RPMI8226 (cell line): ENCODE measurements at regions not wholly inside any gene's neighbourhood (a gene's known extent, or its start where the extent isn't known, plus 50 kb on each side); places are given as distances from the start of the nearest gene placed in this dataset.
"Not testable (repeated sequence)": the region's sequence is repeated elsewhere in the genome, so short reads cannot be mapped to it uniquely, and the experiment has no call there.

Source experiments
- DNase-seq: peaks from one replicate; pipeline ENCODE4 v3.0.0-alpha.2; 2015

DNA sequence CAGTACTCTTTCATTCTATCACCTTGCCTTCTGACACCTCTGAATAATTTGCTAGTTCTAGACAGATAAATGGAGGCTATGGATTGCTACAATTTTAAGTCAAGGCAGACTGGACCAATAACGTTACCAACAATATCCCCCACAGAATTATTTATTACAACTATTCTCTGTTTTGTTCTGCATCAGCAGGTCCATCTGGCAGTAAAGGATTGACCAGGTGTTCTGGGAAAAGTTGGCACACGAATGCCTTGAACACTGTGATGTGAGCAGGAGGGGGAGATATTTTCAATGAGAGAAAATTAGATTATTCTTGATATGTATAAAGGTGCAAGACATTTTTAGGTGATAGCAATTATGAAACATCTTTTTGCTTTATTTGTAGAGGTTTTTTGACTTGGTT is 718.8 kb upstream of the TMPRSS15 start:
- DNase-seq: no peak

DNA sequence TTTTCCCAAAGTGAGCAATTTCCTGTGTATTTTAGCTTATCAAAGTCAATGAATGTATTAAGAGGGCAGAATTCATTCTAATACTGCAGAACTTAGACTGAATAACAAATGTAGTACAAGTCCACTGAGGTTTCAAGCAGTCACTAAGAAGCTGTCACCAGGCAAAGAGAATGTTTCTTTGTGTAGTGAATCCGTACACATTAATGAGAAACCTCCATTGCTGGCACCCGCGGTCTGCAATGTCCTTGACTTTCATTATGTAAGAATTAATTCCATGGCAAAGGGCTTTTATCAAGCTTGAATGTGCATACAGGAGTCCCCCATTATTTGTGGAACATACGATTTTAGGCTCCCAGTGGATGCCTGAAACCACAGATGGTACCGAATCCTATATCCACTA is 719.5 kb upstream of the TMPRSS15 start:
- DNase-seq: no peak

DNA sequence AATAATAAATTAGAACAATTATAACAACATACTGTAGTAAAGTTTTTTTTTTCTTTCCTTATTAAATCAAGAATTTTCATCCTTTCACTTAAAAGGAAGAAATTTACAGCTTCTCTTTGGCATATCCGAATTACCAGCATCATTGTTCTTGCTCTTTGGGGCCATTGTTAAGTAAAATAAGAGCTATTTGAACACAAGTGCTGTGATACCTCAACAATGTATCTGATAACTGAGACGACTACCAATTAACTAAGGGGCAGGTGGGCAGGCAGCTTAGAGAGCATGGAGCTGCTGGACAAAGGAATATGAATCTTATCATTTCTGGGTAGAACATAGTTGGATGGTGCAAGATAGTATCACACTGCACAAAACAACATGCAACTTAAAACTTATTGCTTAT is 719.9 kb upstream of the TMPRSS15 start:
- DNase-seq: no peak

DNA sequence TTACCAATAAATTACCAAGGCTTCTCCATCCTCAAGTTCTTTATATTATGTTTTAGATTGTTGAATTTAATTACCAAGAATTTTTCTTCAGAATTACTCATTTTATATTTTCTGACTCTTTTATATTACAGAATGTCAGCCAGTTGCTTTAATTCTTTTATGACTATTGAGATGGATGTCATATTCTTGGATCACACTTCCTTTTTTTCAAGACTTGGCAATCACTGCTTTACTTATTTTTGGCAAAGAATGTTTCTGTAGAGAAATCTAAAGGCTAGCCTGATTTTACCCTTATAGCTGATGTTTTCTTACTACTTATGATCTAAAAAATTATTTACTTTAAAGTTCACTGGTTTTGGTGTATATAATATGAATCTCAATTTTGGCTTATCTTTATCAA is 721.1 kb upstream of the TMPRSS15 start:
- DNase-seq: no peak

DNA sequence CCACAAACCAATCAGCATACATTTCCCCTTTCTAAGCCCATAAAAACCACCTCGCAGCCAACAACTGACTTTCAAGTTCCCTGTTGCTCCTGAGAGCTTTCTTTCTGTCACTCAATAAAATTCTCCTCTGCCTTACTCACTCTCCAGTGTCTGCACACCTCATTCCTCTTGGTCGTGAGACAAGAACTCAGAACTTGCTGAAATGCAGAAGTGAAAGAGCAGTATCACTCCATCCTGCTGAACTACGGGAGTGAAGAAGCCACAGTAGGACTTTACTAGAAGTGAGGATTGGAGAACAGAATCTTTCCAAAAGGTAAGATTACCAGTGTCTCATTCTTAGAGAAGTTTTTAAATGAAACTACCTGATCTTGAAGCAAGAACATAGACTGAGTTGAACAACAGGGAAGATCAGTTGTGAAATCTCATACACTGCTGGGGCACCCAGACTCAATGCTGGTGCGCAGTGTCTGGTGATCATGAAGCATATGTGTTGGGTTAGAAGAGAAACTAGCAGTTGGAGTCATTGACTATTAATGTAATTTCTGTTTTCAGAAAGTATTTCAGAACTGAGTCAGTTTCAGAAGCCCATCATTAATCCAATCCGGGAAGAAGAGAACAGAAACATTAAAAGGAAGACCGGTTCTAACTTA is 726.9 kb upstream of the TMPRSS15 start:
- DNase-seq: no peak

DNA sequence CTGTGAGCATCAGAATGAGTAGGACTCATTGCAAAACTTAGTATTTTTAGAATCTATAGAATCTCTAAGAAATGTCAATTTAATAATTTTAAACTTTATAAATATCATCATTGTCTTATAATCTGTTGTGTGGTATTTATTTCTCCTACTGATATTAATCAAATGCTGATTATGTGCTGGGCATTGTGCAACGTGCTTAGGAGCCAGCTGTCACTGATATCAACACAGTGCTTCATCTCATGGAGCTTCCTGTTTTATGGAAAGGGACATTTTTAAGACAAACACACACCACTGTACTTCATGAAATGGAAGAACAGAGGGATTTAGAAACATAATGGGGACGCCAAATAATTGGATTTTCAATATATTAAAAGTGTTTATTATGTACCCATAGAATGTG is 737.9 kb upstream of the TMPRSS15 start:
- DNase-seq: no peak

DNA sequence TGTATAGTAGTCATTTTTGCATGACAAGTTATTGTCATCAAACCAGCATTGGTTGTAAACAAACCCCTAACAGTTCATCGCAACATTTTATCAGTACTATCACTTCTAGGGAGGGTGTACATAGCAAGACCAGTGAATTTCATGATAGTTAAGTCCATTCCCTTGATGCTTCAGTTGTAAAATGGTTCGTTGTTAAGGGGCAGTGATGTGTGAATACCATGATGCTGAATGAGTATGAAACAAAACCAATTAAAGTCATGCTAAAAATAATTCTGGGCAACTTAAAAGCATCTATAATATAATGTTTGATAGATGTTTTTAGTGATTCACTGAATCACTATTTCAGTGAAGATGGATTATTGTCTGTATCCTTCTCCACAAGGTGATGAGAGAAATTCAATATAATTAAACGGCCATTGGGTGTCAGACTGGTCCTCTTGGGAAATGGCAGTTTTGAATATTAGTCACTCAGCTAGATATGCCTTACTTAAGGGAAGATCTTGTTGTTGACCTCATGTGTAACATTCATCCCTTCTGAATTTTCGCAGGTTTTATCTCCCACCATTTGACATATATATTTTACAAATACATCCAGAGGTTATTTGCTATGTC is 742.2 kb upstream of the TMPRSS15 start:
- no peak for DNase-seq

DNA sequence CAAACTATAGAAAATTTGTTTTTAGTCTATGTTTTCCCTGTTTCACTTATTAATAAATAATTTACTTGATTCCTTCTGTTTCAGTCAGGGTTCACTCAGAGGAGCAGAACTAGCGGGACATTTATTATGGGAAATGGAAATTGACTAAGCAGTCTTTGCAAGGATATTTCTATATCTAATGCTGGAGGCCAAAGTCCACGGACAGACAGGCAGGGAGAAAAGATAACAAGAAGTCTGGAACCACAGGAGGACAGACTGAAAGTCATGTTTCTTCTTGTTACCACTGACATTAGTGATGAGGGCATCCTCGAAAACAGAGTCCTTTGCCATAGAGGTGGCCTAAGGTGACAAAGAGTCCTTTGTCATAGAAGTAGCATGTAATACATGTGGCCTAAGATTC is 744.5 kb upstream of the TMPRSS15 start:
- DNase-seq: no peak

DNA sequence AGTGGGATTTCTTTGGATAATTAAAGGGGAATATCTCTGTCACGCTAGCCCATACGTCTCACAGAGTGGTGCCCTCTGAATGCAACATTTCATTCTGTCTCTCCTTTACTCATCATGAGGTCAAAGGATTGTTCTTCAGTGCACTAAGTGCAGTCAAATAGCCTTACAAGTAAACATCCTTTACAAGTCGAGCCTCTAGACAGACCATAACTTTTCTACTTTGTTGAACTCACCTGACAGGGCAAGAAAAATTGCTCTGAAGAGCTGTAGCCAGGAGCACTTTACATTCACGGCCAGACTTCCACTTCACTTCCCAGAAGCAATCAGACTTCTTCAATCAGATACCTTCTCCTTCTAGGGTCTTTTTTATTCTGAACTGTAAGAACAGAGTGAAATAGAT is 768.0 kb upstream of the TMPRSS15 start:
- no peak for DNase-seq

DNA sequence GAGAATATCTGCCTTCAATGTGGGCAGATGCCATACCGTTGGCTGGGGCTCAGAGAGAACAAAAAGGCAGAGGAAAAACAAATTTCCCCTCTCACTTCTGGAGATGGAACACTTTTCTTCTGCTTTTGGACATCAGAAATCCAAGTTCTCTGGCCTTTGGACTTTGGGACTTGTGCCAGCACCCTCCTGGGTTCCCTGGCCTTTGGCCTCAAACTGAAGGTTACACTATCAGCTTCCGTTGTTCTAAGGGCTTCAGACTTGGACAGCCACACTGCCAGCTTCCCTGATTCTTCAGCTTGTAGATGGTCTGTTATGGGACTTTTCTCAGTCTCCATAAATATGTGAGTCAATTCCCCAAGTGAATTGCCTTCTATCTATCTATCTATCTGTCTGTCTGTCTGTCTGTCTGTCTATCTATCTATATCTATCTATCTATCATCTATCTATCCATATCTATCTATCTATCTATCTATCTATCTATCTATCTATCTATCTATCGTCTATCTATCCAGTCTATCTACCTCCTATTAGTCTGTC is 778.1 kb upstream of the TMPRSS15 start:
- DNase-seq: no peak

DNA sequence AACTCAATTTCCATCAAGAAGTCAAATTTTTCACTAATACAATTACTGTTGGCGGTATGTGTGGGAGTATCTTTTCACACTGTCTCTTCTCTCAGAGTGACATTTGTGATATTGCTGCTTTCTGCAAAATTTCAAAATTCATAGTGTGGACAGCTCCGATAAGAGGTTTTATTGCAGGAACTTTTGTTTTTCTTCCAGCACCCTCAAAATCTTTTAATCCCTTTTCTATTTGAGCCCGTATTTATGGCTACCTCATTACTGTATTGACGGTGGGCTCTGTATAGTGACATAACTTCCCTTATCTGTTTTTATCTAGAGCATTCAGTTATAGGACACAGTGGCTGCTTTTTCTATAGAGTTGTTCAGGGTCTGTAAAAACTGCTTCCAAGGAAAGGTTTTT is 794.4 kb upstream of the TMPRSS15 start:
- DNase-seq: no peak

DNA sequence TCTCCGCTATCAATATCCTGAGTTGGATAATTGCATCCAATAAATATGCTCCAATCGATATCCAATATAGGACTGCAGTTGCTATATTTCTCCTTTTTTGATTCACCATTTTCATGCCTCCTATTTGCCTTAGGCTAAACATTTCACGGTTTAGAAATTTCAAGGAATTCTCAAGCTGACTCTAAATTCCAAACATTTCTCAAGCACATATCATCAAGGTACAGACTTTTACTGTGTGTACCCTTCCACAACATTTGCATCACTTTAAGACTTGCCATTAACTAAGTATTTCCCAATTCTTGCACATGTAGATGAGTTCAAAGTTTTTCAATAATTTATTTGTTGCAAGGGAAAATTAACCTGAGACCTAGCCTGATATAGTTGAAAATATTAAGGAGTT is 795.2 kb upstream of the TMPRSS15 start:
- no peak for DNase-seq

DNA sequence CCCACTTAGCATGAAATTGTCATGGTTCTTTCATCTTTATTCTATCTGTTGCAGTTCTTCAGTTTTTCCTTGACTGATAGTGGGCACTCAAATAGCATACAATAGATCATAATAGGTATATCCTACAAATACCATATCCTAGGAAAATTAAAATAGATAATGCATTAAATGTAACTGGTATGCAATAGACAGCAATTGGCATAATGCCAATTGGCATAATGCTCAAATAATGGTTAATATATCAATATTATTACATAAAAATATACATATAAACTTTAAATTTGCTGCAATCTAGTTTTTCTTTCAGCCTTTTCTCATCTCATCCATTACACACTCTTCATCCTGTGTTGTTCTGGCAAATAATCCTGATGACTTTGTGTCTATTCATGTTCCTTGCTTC is 814.6 kb upstream of the TMPRSS15 start:
- DNase-seq: no peak

DNA sequence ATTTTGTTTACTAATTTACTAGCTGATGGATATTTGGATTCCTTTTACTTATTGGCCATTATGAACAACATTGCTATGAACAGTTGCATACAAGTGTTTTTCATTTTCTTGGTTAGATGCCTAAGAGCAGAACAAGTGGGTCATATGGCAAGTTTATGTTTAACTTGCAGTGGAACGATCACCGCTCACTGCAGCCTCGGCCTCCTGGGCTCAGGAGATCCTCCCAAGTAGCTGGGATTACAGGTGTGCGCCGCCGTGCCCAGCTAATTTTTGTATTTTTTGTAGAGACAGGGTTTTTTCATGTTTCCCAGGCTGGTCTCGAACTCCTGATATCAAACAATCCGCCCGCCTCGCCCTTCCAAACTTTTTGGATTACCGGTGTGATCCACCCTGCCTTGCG is 820.5 kb upstream of the TMPRSS15 start:
- DNase-seq: no peak

DNA sequence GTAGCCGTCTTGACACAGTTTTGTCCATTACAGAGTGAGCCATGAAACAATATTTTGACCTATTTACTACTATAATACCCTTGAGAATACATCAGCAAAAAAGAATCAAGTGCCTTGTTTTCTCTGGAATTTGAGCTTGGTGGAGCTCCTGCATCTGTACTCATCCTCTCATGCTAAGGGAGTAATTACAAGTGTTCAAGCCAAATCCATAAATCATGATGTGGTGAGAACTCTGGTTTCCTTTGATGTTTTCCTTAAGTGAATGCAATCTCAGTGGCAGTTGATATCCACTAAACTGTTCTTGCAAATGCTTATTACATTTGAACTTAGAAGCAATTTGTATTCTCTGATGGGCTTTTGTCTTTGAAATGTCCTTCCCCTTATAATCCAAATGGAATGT is 824.6 kb upstream of the TMPRSS15 start:
- DNase-seq: no peak

DNA sequence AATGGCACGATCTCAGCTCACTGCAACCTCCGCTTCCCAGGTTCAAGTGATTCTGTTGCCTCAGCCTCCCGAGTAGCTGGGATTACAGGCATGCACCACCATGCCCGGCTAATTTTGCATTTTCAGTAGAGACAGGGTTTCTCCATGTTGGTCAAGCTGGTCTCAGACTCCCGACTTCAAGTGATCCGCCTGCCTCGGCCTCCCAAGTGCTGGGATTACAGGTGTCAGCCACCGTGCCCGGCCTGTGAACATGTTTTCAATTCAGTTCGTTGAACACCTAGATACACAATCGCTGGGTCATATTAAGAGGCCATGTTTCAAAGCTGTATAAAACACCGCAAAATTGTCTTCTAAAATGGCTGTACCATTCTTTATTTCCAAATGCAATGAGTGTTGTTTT is 830.3 kb upstream of the TMPRSS15 start:
- not testable (repeated sequence) for DNase-seq

DNA sequence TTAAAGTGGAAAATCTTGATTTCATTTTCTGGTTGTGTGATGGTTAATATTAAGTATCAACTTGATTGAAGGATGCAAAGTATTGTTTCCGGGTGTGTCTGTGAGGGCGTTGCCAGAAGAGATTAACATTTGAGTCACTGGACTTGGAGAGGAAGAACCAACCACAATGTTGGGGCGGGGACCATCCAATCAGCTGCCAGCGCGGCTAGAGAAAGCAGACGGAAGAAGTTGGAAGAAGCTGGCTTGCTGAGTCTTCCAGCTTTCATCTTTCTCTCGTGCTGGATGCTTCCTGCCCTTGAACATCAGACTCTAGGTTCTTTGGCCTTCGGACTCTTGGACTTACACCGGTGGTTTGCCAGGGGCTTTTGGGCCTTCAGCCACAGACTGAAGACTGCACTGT is 832.6 kb upstream of the TMPRSS15 start:
- no peak for DNase-seq

DNA sequence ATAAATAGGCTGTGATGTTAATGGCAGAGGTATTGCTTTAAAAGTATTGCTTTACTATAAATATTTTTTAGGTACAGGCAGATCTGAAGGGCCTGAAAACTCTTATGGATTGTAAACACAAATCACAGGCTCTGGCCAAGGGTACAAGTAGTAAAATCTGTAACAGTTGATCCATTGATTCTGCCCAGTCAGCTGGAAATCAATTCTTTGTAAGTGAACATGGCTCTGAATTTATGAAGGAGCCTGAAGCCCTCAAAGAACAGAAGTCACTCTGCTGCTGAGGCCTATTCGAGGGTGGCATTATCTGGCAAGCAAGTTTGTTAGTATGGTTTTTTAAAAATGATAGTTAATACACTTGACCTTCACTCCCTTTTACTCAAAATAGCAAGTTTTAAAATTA is 834.0 kb upstream of the TMPRSS15 start:
- DNase-seq: no peak

DNA sequence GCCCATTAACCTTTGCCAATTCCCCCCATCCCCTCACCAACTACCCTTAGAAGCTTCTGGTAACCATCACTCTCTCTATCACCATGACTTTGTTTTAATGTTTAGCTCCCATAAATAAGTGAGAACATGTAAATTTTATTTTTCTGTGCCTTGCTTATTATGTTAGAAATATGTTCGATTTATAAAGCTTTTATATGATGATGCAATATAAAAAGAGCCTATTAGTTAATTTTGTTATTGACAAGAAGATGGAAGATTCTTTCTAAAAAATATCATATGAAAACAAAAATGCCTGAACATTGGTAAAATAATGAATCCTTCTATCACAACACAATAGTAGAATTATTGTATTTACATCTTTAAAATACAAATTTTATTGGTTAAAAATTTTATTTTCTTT is 836.1 kb upstream of the TMPRSS15 start:
- no peak for DNase-seq

DNA sequence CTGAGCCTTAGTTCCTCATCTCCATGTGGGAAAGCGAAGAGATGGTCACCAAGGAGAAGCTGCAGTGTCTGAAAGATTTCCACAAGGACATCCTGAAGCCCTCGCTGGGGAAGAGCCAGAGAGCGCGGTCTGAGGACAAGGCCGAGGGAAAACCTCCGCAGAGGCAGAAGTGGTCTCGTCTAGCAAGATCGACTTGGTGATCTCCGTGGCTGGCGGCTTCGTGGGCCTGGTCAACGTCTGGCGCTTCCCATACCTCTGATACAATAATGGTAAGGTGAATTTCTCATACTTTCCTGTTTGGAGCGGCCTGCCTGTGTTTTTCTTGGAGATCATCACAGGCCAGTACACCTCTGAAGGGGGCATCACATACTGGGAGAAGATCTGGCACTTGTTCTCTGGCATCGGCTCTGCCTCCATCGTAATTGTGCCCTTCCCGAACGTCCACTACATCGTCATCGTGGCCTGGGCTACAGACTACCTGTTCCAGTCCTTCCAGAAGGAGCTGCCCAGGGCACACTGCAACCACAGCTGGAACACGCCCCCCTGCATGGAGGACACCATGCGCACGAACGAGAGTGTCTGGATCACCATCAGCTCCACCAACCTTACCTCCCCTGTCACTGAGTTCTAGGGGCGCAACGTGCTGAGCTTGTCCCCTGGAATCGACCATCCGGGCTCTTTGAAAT is 841.1 kb upstream of the TMPRSS15 start:
- DNase-seq: no peak

DNA sequence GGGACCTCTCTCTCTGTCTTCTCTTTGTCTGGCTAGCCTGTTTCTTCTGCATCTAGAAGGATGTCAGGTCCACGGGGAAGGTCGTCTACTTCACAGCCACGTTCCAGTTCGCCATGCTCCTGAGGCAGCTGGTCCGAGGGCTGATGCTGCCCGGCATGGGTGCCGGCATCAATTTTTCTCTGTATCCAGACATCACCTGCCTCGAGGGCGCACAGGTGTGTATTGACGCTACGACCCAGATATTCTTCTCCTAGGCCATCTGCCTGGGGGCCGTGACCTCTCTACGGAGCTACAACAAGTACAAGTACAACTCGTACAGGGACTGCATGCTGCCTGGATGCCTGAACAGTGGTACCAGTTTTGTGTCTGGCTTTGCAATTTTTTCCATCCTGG is 841.6 kb upstream of the TMPRSS15 start:
- no peak for DNase-seq

DNA sequence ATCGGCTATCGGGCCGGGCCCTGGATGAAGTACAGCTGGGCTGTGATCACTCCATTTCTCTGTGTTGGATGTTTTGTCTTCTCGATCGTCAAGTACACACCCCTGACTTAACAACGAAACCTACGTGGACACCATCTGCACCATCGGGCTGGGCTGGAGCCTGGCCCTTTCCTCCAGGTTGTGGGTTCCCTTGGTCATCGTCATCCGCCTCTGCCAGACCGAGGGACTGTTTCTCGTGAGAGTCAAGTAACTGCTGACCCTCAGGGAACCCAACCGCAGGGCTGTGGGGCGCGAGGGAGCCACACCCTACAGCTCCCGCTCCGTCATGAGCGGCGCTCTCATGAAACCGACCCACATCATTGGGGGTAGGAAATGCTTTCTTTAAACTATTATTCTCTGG is 842.4 kb upstream of the TMPRSS15 start:
- no peak for DNase-seq

DNA sequence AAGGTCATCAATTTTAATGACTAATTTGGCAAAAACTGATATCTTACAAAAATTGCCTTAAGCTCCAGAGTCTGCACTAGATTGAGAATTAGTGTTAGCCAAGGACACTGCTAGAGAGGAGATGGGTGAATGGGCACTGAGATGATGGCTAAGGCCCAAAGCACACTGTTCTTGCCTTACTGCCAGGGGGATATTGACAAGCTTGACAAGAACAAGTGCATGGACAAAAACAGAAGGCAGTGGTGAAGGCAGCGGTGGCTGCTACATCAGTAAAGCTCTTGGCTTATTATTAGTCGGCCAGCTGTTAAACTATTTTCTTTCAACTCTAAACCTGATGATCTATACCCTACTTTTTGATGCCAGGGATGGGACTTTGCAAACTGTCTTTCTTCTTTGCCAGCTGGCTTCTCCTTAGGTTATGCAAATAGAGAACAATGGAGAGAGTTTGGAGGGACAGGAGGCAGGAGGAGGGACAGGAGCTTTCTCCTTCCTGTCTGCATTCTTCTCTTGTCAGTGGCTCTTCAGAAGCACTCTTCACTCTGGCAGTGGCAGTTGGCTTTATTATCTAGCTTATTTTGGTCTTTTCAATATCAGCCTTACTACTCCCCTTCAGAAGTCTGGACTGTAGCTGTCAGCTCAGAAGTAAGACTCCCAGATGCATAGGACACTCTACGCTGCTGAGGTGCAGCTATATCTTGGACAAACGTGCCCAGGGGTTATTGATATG is 853.5 kb upstream of the TMPRSS15 start:
- no peak for DNase-seq
